Smooth muscle cell (in vitro differentiated cells): ENCODE measurements at regions not wholly inside any gene's neighbourhood (a gene's known extent, or its start where the extent isn't known, plus 50 kb on each side); places are given as distances from the start of the nearest gene placed in this dataset.

Experiments used
- DNase-seq: peaks from one replicate; lab custom pipeline; 2025; ENCODE audit not compliant: unreplicated experiment; lab: John Stamatoyannopoulos, UW
- H2AFZ ChIP-seq: fragments of 200-600 bp; sonication (generic); 2 replicates; pipeline ENCODE4 v1.6.0; 2016; ENCODE audit warnings: antibody characterized with exemption, low read depth, mild to moderate bottlenecking
- H3F3A ChIP-seq: fragments of 200-600 bp; sonication (generic); 2 replicates; pipeline ENCODE4 v1.6.0; 2017; ENCODE audit warnings: antibody characterized with exemption, low read depth
- H3K27ac ChIP-seq: fragments of 200-600 bp; sonication (generic); 2 replicates; pipeline ENCODE4 v1.5.1; 2016; ENCODE audit warnings: low read depth, mild to moderate bottlenecking
- H3K27me3 ChIP-seq: fragments of 200-600 bp; sonication (generic); 2 replicates; pipeline ENCODE4 v1.6.1; 2016; ENCODE audit warnings: low read depth, mild to moderate bottlenecking
- H3K36me3 ChIP-seq: fragments of 200-600 bp; sonication (generic); 2 replicates; pipeline ENCODE4 v1.5.1; 2016; ENCODE audit warnings: low read depth
- H3K4me1 ChIP-seq: fragments of 200-600 bp; sonication (generic); 2 replicates; pipeline ENCODE4 v1.5.1; 2016; ENCODE audit warnings: low read depth
- H3K4me2 ChIP-seq: fragments of 200-600 bp; sonication (generic); 2 replicates; pipeline ENCODE4 v1.6.0; 2016; ENCODE audit warnings: mild to moderate bottlenecking
- H3K4me3 ChIP-seq: fragments of 200-600 bp; sonication (generic); 2 replicates; pipeline ENCODE4 v1.5.1; 2016; ENCODE audit warnings: mild to moderate bottlenecking
- H3K79me2 ChIP-seq: fragments of 200-600 bp; sonication (generic); 2 replicates; pipeline ENCODE4 v1.6.0; 2016; ENCODE audit warnings: low read depth, mild to moderate bottlenecking
- H3K9ac ChIP-seq: fragments of 200-600 bp; sonication (generic); 2 replicates; pipeline ENCODE4 v1.6.0; 2016; ENCODE audit warnings: low read depth
- H3K9me3 ChIP-seq: fragments of 200-600 bp; sonication (generic); replicated peaks from 2 replicates; pipeline ENCODE4 v1.5.1; 2016; ENCODE audit warnings: low read depth
- H4K20me1 ChIP-seq: fragments of 200-600 bp; sonication (generic); 2 replicates; pipeline ENCODE4 v1.6.0; 2016; ENCODE audit warnings: low read depth
- CTCF ChIP-seq: fragments of 200-600 bp; sonication (generic); IDR thresholded peaks from 2 replicates; pipeline ENCODE4 v1.5.1; 2017; ENCODE audit warnings: borderline replicate concordance, mild to moderate bottlenecking, antibody characterized with exemption; ENCODE audit not compliant: insufficient read depth, poor library complexity, severe bottlenecking
- WGBS: methylation state at CpG from one replicate; pipeline ENCODE4 v1.1.7; 2016; ENCODE audit warnings: low lambda C conversion rate; 5-methylcytosine and 5-hydroxymethylcytosine counted together

- DNase-seq: no peak
- Histone ChIP-seq H3K79me2 (no peaks in the 10 kb centered on the region), H3K36me3 (no peaks in the 10 kb centered on the region), H3K27me3 (no peaks in the 10 kb centered on the region), H3K27ac (no peak overlapping the region), H3K4me3 (no peak overlapping the region), H4K20me1 (no peaks in the 10 kb centered on the region), H3K9me3 (no peaks in the 10 kb centered on the region), H2AFZ (no peak overlapping the region), H3F3A (no peaks in the 10 kb centered on the region), H3K4me1 (no peaks in the 10 kb centered on the region), H3K9ac (no peak overlapping the region), H3K4me2 (no peak overlapping the region)
- 86% methylated on average over 5 of the region's 5 CpGs for WGBS
- TF ChIP-seq CTCF: no peak
Measured at GRCh38 chr12:47026291-47026690, 53.1 kb upstream of the PCED1B start.
